Tibial nerve (tissue), 4 donors: ENCODE measurements at regions not wholly inside any gene's neighbourhood (a gene's known extent, or its start where the extent isn't known, plus 50 kb on each side); places are given as distances from the start of the nearest gene placed in this dataset.

Experiments
- DNase-seq, 2 donors: peaks; one replicate each; pipeline ENCODE4 v3.0.0-alpha.2; 2019; ENCODE audit warnings: low spot score in 2 of 2
- H3K27ac ChIP-seq, 4 donors: fragments of 200-600 bp; sonication (generic) in 3 of 4; one replicate each; pipeline ENCODE4 v1.5.1; 2017 to 2019; ENCODE audit warnings: mild to moderate bottlenecking in 1 of 4
- H3K27me3 ChIP-seq, 2 donors: fragments of 200-600 bp; sonication (generic) in 1 of 2; one replicate each; pipeline versions ENCODE4 v1.5.1 to v1.6.0; 2017 to 2019
- H3K36me3 ChIP-seq, 3 donors: fragments of 200-600 bp; sonication (generic); one replicate each; pipeline ENCODE4 v1.5.1; 2018 to 2019
- H3K4me1 ChIP-seq, 4 donors: fragments of 200-600 bp; sonication (generic) in 3 of 4; one replicate each; pipeline ENCODE4 v1.5.1; 2017 to 2019
- H3K4me3 ChIP-seq, 4 donors: fragments of 200-600 bp; sonication (generic) in 3 of 4; one replicate each; pipeline ENCODE4 v1.5.1; 2017 to 2019; ENCODE audit warnings: mild to moderate bottlenecking in 1 of 4, moderate library complexity in 1 of 4
- H3K9me3 ChIP-seq, 4 donors: fragments of 200-600 bp; sonication (generic) in 3 of 4; one replicate each; pipeline ENCODE4 v1.5.1; 2017 to 2019
- EP300 ChIP-seq, 2 donors: sonication (generic); formaldehyde crosslinking; IDR thresholded peaks; one replicate each; pipeline ENCODE4 v1.6.1; 2017; ENCODE audit warnings: antibody characterized with exemption in 2 of 2, mild to moderate bottlenecking in 1 of 2
- POLR2A ChIP-seq, 2 donors: fragments of 450-650 bp; IDR thresholded peaks; one replicate each; pipeline ENCODE4 v1.6.1; 2017; ENCODE audit warnings: antibody characterized with exemption in 2 of 2, mild to moderate bottlenecking in 2 of 2, moderate library complexity in 2 of 2
- WGBS, 2 donors: methylation state at CpG; one replicate each; pipeline ENCODE4 v1.1.5; 2018; 5-methylcytosine and 5-hydroxymethylcytosine counted together
- TF ChIP-seq, protein P1 (sequence below), 5 experiments: fragments of 200-600 bp in 3 of 5; fragments of 450-650 bp in 2 of 5; sonication (generic) in 3 of 5; IDR thresholded peaks; one replicate each; pipeline ENCODE4 v1.5.1; 2016 to 2019; ENCODE audit warnings: antibody characterized with exemption in 5 of 5, mild to moderate bottlenecking in 3 of 5, moderate library complexity in 2 of 5

- no peaks in the 10 kb centered on the region for H3K9me3 ChIP-seq
- WGBS, 2 donors, result 63 to 74% methylated on average over 2 of the region's 2 CpGs
- H3K4me3 ChIP-seq, result no peak overlapping the region
- peaks cover 0 to 9% (median 0%) of the 10 kb centered on the region in 4 donors for H3K4me1 ChIP-seq
- H3K27ac ChIP-seq, result no peak overlapping the region
- TF ChIP-seq POLR2A (IDR thresholded peaks at IDR 0.05), result no peak
- TF ChIP-seq, protein P1, sequence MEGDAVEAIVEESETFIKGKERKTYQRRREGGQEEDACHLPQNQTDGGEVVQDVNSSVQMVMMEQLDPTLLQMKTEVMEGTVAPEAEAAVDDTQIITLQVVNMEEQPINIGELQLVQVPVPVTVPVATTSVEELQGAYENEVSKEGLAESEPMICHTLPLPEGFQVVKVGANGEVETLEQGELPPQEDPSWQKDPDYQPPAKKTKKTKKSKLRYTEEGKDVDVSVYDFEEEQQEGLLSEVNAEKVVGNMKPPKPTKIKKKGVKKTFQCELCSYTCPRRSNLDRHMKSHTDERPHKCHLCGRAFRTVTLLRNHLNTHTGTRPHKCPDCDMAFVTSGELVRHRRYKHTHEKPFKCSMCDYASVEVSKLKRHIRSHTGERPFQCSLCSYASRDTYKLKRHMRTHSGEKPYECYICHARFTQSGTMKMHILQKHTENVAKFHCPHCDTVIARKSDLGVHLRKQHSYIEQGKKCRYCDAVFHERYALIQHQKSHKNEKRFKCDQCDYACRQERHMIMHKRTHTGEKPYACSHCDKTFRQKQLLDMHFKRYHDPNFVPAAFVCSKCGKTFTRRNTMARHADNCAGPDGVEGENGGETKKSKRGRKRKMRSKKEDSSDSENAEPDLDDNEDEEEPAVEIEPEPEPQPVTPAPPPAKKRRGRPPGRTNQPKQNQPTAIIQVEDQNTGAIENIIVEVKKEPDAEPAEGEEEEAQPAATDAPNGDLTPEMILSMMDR (IDR thresholded peaks at IDR 0.05), result no peak
- TF ChIP-seq EP300 (IDR thresholded peaks at IDR 0.05), result no peak
- DNase-seq, result no peak
- no peaks in the 10 kb centered on the region for H3K36me3 ChIP-seq
- H3K27me3 ChIP-seq, result no peaks in the 10 kb centered on the region
Observed at GRCh38 chr15:47332481-47332880, 384.8 kb upstream of the SEMA6D start.

- Histone ChIP-seq H3K4me1 (peaks cover 0 to 7% (median 0%) of the 10 kb centered on the region in 4 donors), H3K9me3 (no peaks in the 10 kb centered on the region), H3K36me3 (no peaks in the 10 kb centered on the region), H3K4me3 (no peak overlapping the region), H3K27me3 (no peaks in the 10 kb centered on the region), H3K27ac (no peak overlapping the region)
- 71 to 77% methylated on average over 5 of the region's 5 CpGs for WGBS, 2 donors
- no peak for DNase-seq
- TF ChIP-seq POLR2A (IDR thresholded peaks at IDR 0.05) (no peak), EP300 (IDR thresholded peaks at IDR 0.05) (no peak)
- TF ChIP-seq, protein P1 (IDR thresholded peaks at IDR 0.05), result no peak
Observed at GRCh38 chr15:47333734-47334133, 383.6 kb upstream of the SEMA6D start.

- no peak for TF ChIP-seq POLR2A (IDR thresholded peaks at IDR 0.05)
- TF ChIP-seq, protein P1 (IDR thresholded peaks at IDR 0.05), result no peak
- TF ChIP-seq EP300 (IDR thresholded peaks at IDR 0.05), result no peak
- H3K27ac ChIP-seq, result no peak overlapping the region
- WGBS, 2 donors, result 85% methylated on average over 3 of the region's 3 CpGs
- no peak for DNase-seq
- no peaks in the 10 kb centered on the region for H3K9me3 ChIP-seq
- H3K4me3 ChIP-seq, result no peak overlapping the region
- H3K4me1 ChIP-seq, result peaks cover 0 to 7% (median 0%) of the 10 kb centered on the region in 4 donors
- H3K27me3 ChIP-seq, result no peaks in the 10 kb centered on the region
- H3K36me3 ChIP-seq, result no peaks in the 10 kb centered on the region
Observed at GRCh38 chr15:47334805-47335535, 382.3 kb upstream of the SEMA6D start.

DNA sequence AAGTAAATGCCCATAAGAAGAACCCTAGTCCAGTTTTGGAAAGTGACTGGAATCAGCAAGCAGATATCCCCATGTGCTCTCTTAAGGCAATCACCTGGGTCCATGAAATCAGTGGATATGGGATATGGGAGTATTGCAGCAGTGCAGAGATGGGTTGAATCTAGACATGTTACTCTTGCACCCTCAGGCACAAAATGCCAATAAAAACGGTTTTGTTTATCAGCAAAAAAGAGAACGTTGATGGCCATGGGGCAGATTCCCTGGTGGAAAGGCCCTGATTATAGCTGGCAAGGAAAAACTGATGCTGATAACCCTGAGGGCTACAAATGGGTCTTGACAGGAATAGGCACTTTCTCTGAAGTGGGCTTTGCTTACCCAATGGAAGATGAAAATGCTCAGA lies 380.2 kb upstream of the SEMA6D start:
- no peaks in the 10 kb centered on the region for H3K9me3 ChIP-seq
- peaks cover 0 to 7% (median 0%) of the 10 kb centered on the region in 4 donors for H3K4me1 ChIP-seq
- no peaks in the 10 kb centered on the region for H3K36me3 ChIP-seq
- no peak overlapping the region for H3K27ac ChIP-seq
- WGBS, 2 donors, result 78 to 80% methylated on average over 2 of the region's 2 CpGs
- no peak for DNase-seq
- no peaks in the 10 kb centered on the region for H3K27me3 ChIP-seq
- H3K4me3 ChIP-seq, result no peak overlapping the region
- TF ChIP-seq EP300 (IDR thresholded peaks at IDR 0.05), result no peak
- TF ChIP-seq, protein P1 (IDR thresholded peaks at IDR 0.05), result no peak
- TF ChIP-seq POLR2A (IDR thresholded peaks at IDR 0.05), result no peak

GRCh38 chr15:47337836-47338235 lies 379.5 kb upstream of the SEMA6D start:
- TF ChIP-seq, protein P1 (IDR thresholded peaks at IDR 0.05), result no peak
- TF ChIP-seq POLR2A (IDR thresholded peaks at IDR 0.05), result no peak
- no peak for TF ChIP-seq EP300 (IDR thresholded peaks at IDR 0.05)
- 87 to 90% methylated on average over 4 of the region's 4 CpGs for WGBS, 2 donors
- Histone ChIP-seq H3K27ac (no peak overlapping the region), H3K4me1 (peaks cover 0 to under 1% (median 0%) of the 10 kb centered on the region in 4 donors), H3K36me3 (no peaks in the 10 kb centered on the region), H3K27me3 (no peaks in the 10 kb centered on the region), H3K4me3 (no peak overlapping the region), H3K9me3 (no peaks in the 10 kb centered on the region)
- no peak for DNase-seq
